GM21528 (cell line): ENCODE measurements at regions not wholly inside any gene's neighbourhood (a gene's known extent, or its start where the extent isn't known, plus 50 kb on each side); places are given as distances from the start of the nearest gene placed in this dataset.

Experiments
- ATAC-seq: cut with Tn5 transposase; IDR thresholded peaks from one replicate; pipeline ENCODE4 v1.9.1; 2021; ENCODE audit warnings: mild to moderate bottlenecking, moderate library complexity; ENCODE audit not compliant: unreplicated experiment, low FRiP score

- no peak for ATAC-seq
These were observed 292.2 kb upstream of the SLC10A2 start for GRCh38 chr13:103358255-103358932.

DNA sequence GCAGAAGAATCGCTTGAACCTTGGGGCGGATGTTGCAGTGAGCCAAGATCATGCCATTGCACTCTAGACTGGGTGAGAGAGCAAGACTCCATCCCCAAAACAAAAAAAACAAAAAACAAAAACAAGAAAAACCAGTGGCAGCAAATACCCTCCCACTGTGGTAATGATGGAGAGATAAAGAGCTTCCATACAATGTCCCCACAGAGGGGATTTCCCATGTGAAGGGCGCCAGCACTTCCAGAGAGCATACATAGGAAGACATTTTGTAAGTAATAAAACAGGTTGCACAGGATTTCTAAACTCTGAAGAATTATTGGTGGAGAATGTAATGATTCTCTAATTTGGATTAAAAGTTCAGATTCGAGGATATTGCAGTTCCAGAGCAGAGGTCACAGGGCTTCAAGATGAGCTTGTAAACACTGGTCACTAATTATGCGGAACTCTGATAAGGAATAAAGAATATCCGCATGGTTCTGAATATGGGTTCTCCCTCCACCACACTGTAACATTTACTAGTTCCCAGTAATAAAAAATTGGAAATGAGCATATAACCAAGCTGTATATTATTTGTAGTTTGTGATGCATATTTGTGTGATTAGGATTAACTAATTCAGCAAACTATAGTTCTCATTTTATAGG lies 290.1 kb upstream of the SLC10A2 start:
- no peak for ATAC-seq

GRCh38 chr13:103354171-103354570 lies 288.0 kb upstream of the SLC10A2 start:
- ATAC-seq, result no peak

GRCh38 chr13:103351035-103351828 lies 285.0 kb upstream of the SLC10A2 start:
- no peak for ATAC-seq

DNA sequence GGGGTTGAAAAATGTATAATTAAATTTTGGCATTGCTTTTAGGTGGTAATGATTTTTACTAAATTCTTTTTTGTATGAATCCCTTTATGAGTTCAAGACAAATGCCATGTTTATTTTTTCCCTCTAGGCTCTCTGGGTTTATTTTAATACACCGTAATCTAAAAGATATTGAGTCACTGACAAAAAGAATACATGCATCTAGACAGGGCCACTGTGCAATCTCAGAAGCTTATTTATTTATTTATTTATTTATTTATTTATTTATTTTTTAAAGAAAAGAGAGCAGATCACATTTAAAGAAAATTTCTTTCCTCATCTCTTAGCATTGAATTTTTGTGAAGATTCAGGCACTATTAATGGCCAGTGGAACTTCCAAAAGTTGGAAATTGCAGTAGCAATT lies 283.9 kb upstream of the SLC10A2 start:
- no peak for ATAC-seq

GRCh38 chr13:103349211-103349980 lies 283.2 kb upstream of the SLC10A2 start:
- ATAC-seq, result no peak

- ATAC-seq, result no peak
These were observed 269.0 kb upstream of the SLC10A2 start for GRCh38 chr13:103335241-103335640.

GRCh38 chr13:103331924-103332323 lies 265.7 kb upstream of the SLC10A2 start:
- ATAC-seq, result no peak

DNA sequence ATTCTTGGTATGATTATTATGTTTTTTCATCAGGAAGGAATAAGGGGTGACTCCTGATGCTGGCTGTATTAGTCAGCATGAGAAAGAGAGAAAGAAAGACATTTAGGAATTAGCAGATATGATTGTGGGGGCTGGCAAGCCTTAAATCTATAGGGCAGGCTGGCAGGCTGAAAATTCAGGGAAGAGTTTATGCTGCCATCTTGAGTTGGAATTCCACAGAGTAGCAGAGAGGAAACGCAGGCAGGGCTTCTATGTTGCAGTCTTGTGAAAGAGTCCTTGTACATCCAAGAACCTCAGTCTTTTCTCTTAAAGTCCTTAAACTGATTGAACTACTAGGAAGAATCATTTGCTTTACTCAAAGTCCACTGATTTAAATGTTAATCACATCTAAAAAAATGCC lies 262.7 kb upstream of the SLC10A2 start:
- no peak for ATAC-seq

- ATAC-seq, result no peak
These were observed 260.1 kb upstream of the SLC10A2 start for GRCh38 chr13:103326326-103326725.

- no peak for ATAC-seq
These were observed 259.5 kb upstream of the SLC10A2 start for GRCh38 chr13:103325672-103326071.

DNA sequence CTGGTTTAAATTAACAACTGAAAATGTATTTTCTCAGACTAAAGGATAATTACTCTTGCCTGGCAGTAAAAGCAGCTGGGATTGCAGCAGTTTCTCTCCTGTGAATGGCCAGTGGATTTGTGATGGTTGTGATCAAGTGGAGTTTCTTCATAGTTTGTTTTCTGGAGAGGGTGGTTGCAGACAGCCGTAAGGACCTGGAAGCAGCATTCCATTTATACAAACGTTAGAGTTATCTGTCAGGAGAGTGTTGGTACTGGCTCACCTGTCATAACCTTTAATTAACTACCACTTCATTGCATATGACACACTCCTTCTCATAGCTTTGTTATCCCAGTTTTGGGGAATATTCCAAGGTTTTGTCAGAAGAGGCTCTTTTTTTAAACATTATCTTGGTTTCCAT lies 258.4 kb upstream of the SLC10A2 start:
- no peak for ATAC-seq

- no peak for ATAC-seq
These were observed 249.5 kb upstream of the SLC10A2 start for GRCh38 chr13:103315711-103316110.

GRCh38 chr13:103312467-103312866 lies 246.2 kb upstream of the SLC10A2 start:
- no peak for ATAC-seq

GRCh38 chr13:103308667-103309066 lies 242.4 kb upstream of the SLC10A2 start:
- no peak for ATAC-seq

GRCh38 chr13:103306163-103306562 lies 239.9 kb upstream of the SLC10A2 start:
- ATAC-seq, result no peak

GRCh38 chr13:103303078-103303651 lies 236.9 kb upstream of the SLC10A2 start:
- no peak for ATAC-seq

DNA sequence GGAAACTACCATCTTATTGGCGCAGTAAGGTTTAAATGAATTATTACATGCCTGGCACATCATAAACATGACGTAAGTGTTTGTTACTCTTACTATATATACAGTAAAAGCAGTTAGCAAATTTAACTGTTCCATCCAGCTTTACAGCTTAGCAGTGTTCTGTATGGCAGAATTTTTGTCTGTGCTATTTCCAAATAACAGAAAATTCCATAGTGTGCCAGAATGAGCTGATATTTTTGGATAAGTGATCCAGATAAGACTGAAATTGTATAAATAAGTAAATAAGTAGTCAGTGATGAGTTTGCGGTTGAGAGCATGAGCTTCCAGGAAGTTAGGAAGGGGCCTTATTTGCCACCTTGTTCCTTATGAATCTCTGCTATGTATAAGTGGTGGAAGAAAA lies 236.5 kb upstream of the SLC10A2 start:
- ATAC-seq, result no peak

DNA sequence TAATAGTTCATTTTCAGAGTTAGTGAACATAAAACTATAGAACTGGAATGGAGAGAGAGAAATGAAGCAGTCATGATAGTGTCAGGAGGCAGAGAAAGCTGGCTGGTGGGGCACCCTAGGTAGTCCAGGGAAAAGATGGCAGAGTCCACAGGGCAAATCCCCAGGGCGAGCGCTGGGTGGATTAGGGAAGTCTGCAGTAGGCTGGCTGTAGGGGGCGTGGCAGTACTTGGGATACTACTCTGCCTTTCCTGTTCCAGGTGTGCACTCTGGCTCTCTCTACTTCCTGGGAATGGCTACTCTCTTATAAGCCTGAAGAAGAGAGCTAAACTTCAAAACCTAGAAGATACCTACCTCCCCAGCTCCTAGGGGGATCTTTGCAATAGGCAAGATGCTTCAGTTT lies 232.9 kb upstream of the SLC10A2 start:
- ATAC-seq, result no peak

- ATAC-seq, result no peak
These were observed 230.9 kb upstream of the SLC10A2 start for GRCh38 chr13:103297083-103297482.
